H1 (cell line): ENCODE measurements at regions not wholly inside any gene's neighbourhood (a gene's known extent, or its start where the extent isn't known, plus 50 kb on each side); places are given as distances from the start of the nearest gene placed in this dataset.

Experiments
- EP300 ChIP-seq, 2 experiments: IDR thresholded peaks; 1 replicate in 1 of 2; 2 replicates in 1 of 2; pipeline ENCODE4 v1.6.1; 2011 to 2012; ENCODE audit warnings: low read depth in 2 of 2, low read length in 2 of 2, mild to moderate bottlenecking in 2 of 2, borderline replicate concordance in 1 of 2, inconsistent platforms in 1 of 2, moderate library complexity in 1 of 2
- JUN ChIP-seq: IDR thresholded peaks from 2 replicates; pipeline ENCODE4 v1.6.1; 2011; ENCODE audit warnings: low read depth, mild to moderate bottlenecking, improper control_type of control experiment, low read length
- KDM4A ChIP-seq: IDR thresholded peaks from one replicate; pipeline ENCODE4 v1.7.1; 2012; ENCODE audit warnings: low read depth, mild to moderate bottlenecking, moderate library complexity, low read length, inconsistent platforms; ENCODE audit not compliant: severe bottlenecking
- NRF1 ChIP-seq: IDR thresholded peaks from 2 replicates; pipeline ENCODE4 v1.6.1; 2011; ENCODE audit warnings: mild to moderate bottlenecking, low read depth, low read length, improper control_type of control experiment
- SIRT6 ChIP-seq: IDR thresholded peaks from one replicate; pipeline ENCODE4 v1.7.1; 2012; ENCODE audit warnings: low read length, inconsistent platforms

DNA sequence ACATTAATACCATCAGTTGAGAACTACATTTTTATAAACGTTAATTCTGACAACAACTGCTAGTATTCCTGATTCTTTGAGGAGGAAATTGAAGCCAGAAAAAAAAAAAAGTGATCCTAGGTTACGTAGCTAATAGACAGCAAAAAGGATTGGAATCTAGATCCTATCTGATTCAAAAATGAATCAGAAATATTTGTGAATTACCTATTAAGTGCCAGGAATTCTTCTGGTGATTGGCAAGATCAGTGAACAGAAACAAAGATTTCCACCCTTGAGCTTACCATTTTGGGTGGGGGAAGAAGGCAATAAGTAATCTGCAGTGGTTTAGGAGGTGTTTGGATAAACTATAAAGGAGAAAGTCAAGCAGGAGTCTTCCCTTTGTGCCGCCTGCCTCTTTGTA is 63.9 kb upstream of the LARGE1 start (continued):
- TF ChIP-seq KDM4A = no peak
- TF ChIP-seq JUN = no peak
- no peak for TF ChIP-seq SIRT6
- no peak for TF ChIP-seq NRF1
- TF ChIP-seq EP300 (IDR thresholded peaks at IDR 0.05; ENCODE audit: borderline replicate concordance in 1 of 2, low read depth in 2 of 2, low read length in 2 of 2) = no peak
